Panc1 (cell line): ENCODE measurements at regions not wholly inside any gene's neighbourhood (a gene's known extent, or its start where the extent isn't known, plus 50 kb on each side); places are given as distances from the start of the nearest gene placed in this dataset.
A peak's percentile ranks its signal among the peaks of the same experiment; 100 is the strongest.
"Not testable (repeated sequence)": the region's sequence is repeated elsewhere in the genome, so short reads cannot be mapped to it uniquely, and the experiment has no call there.

Experiments
- ATAC-seq: fragments of 200-7000 bp; cut with Tn5 transposase; 2 replicates; pipeline ENCODE4 v1.9.1; 2020; ENCODE audit warnings: mild to moderate bottlenecking, moderate library complexity
- BruUV-seq: library from RNA; stranded (reverse); fragments of 400-500 nt; replicated peaks from 2 replicates; lab custom pipeline; 2021; lab: Mats Ljungman, UMichigan
- CTCF ChIA-PET: fragments of 300-600 bp; sonication (Branson Sonifier 250); formaldehyde crosslinking; loops from one replicate; lab custom pipeline; 2022; ENCODE audit warnings: antibody characterized with exemption; lab: Charles Lee
- POLR2A ChIA-PET: fragments of 300-600 bp; sonication (Branson Sonifier 250); formaldehyde crosslinking; loops from one replicate; lab custom pipeline; 2022; ENCODE audit warnings: antibody characterized with exemption; lab: Charles Lee
- DNase-seq: peaks from one replicate; pipeline ENCODE4 v3.0.0-alpha.2; 2010; ENCODE audit warnings: low read depth, low spot score
- H3K27ac ChIP-seq: 2 replicates; pipeline ENCODE4 v1.5.1; 2011; ENCODE audit warnings: mild to moderate bottlenecking, low read length, inconsistent platforms
- H3K27me3 ChIP-seq: fragments of 200-500 bp; sonication (Bioruptor generic); 2 replicates; pipeline ENCODE4 v1.6.0; 2014; ENCODE audit warnings: low read length, inconsistent platforms; ENCODE audit not compliant: control insufficient read depth, insufficient read depth
- H3K36me3 ChIP-seq: fragments of 200-500 bp; sonication (Bioruptor generic); 2 replicates; pipeline ENCODE4 v1.5.1; 2014; ENCODE audit warnings: inconsistent platforms, mild to moderate bottlenecking, low read length, moderate library complexity; ENCODE audit not compliant: control insufficient read depth, insufficient read depth
- H3K4me1 ChIP-seq: 2 replicates; pipeline ENCODE4 v1.5.1; 2011; ENCODE audit warnings: inconsistent platforms, mild to moderate bottlenecking, low read length, moderate library complexity; ENCODE audit not compliant: control insufficient read depth, insufficient read depth
- H3K4me3 ChIP-seq, 2 experiments: 2 replicates each; pipeline ENCODE4 v1.5.1; 2011 to 2012; ENCODE audit warnings: low read depth in 2 of 2, low read length in 2 of 2, mild to moderate bottlenecking in 2 of 2, inconsistent platforms in 1 of 2, moderate library complexity in 1 of 2
- H3K9me3 ChIP-seq: fragments of 200-500 bp; sonication (Bioruptor generic); 2 replicates; pipeline ENCODE4 v1.5.1; 2014; ENCODE audit warnings: low read depth, mild to moderate bottlenecking, inconsistent platforms, low read length, moderate library complexity; ENCODE audit not compliant: control insufficient read depth, insufficient read depth
- CTCF ChIP-seq: fragments of 450-650 bp; IDR thresholded peaks from 2 replicates; pipeline ENCODE4 v1.5.1; 2017; ENCODE audit warnings: mild to moderate bottlenecking
- POLR2AphosphoS5 ChIP-seq: IDR thresholded peaks from 2 replicates; pipeline ENCODE4 v1.6.1; 2012; ENCODE audit warnings: mild to moderate bottlenecking, low read depth, low read length, moderate library complexity
- REST ChIP-seq, 2 experiments: IDR thresholded peaks; 2 replicates each; pipeline ENCODE4 v1.6.1; 2011 to 2012; ENCODE audit warnings: low read depth in 2 of 2, control low read depth in 1 of 2, low read length in 1 of 2, mild to moderate bottlenecking in 1 of 2, moderate library complexity in 1 of 2; ENCODE audit not compliant: insufficient read depth in 1 of 2
- SIN3A ChIP-seq: IDR thresholded peaks from 2 replicates; pipeline ENCODE4 v1.6.1; 2012; ENCODE audit warnings: low read depth, mild to moderate bottlenecking, low read length, moderate library complexity, borderline replicate concordance; ENCODE audit not compliant: insufficient read depth
- TCF7L2 ChIP-seq: IDR thresholded peaks from 2 replicates; pipeline ENCODE4 v1.6.1; 2011; ENCODE audit warnings: mild to moderate bottlenecking, low read depth, low read length, inconsistent platforms
- in situ Hi-C: cut with HindIII; loops from 2 replicates; pipeline ENCODE4 v1.10.0; 2016; ENCODE audit warnings: low sequenced_read_pairs, low pct_unique_long_range_greater_than_20kb
- intact Hi-C: fragments of 100-400 bp; cut with micrococcal nuclease; formaldehyde crosslinking; loops from one replicate; pipeline ENCODE4 v1.10.0; 2022; ENCODE audit not compliant: unreplicated experiment

GRCh38 chr5:57002959-57003485, 51.1 kb upstream of the MIER3 start:
- ChIA-PET CTCF (interaction anchor here (0.6 kb wide), 1 partner anchor 660 kb away, joined by 3 read pairs; no protein-coding TSS in a partner anchor), POLR2A (no interaction called here)
- no peak for DNase-seq
- intact Hi-C loops = no loop called here
- Histone ChIP-seq H3K4me1 (peaks cover 6% of the 10 kb centered on the region; the same call in 1 of the 2 replicates), H3K4me3 (no peak overlapping the region), H3K9me3 (no peaks in the 10 kb centered on the region), H3K27me3 (no peaks in the 10 kb centered on the region; the same call in 1 of the 2 replicates), H3K27ac (no peak overlapping the region), H3K36me3 (no peaks in the 10 kb centered on the region)
- no peak for TF ChIP-seq TCF7L2
- BruUV-seq = no TSS peak
- no peak for ATAC-seq
- in situ Hi-C loops = no loop called here

- H3K36me3 ChIP-seq, in situ Hi-C loops, H3K9me3 ChIP-seq, BruUV-seq, intact Hi-C loops, H3K4me3 ChIP-seq, H3K27me3 ChIP-seq, CTCF ChIA-PET, ATAC-seq, H3K27ac ChIP-seq, H3K4me1 ChIP-seq, POLR2A ChIA-PET, DNase-seq: not testable (repeated sequence)
Measured at GRCh38 chr5:57003566-57003965, 51.6 kb upstream of the MIER3 start.

- in situ Hi-C loops = no loop called here
- TF ChIP-seq POLR2AphosphoS5 = no peak
- TF ChIP-seq REST (IDR thresholded peaks at IDR 0.05; ENCODE audit: insufficient read depth in 1 of 2, low read depth in 2 of 2, low read length in 1 of 2) = no peak
- no peak for TF ChIP-seq TCF7L2
- TF ChIP-seq CTCF = no peak
- no peak for TF ChIP-seq SIN3A
- ChIA-PET CTCF (interaction anchor here (0.6 kb wide), 1 partner anchor 133 kb away, joined by 3 read pairs; no protein-coding TSS in a partner anchor), POLR2A (interaction anchor here (0.6 kb wide), 1 partner anchor 80 kb away, joined by 5 read pairs; no protein-coding TSS in a partner anchor)
- no TSS peak for BruUV-seq
- no peak overlapping the region for H3K4me3 ChIP-seq
- DNase-seq (no peak), ATAC-seq (peak; percentile 78)
- intact Hi-C loops = no loop called here
- H3K27me3 ChIP-seq = no peaks in the 10 kb centered on the region; the same call in 1 of the 2 replicates
- H3K27ac ChIP-seq = no peak overlapping the region
- peaks cover 6% of the 10 kb centered on the region; the same call in 1 of the 2 replicates for H3K4me1 ChIP-seq
- H3K36me3 ChIP-seq = no peaks in the 10 kb centered on the region
- no peaks in the 10 kb centered on the region for H3K9me3 ChIP-seq
Measured at GRCh38 chr5:57004800-57005199, 52.9 kb upstream of the MIER3 start.
